ENCODE measurements at regions not wholly inside any gene's neighbourhood (a gene's known extent, or its start where the extent isn't known, plus 50 kb on each side); places are given as distances from the start of the nearest gene placed in this dataset.

DNA sequence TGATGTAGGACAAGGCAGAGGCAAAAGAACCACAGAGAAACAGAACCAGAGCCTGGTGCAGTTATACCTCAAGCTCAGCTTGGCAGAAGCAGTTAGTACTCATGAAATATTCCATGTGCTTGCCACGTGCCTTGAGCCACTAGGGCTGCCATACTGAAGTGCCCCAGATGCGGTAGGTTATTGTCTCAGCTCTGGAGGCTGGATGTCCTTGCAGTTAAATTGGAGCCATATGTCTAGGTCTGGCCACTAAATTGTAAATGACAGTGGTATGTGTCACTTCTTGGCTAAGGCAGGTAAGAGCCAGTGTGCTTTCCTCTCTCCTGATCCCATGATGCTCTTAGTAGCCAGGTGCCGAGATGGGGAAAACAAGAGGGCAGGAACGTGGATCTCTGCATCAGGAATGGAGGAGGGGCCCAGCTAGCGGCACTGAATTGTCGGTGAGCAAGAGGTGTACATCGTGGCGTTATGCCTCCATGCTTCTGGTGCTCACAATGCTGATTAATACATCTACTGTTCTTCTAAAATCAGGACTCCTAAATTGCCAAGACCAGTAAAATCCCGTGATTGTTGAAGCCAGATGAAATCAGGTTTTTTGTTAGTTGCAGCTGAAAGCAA lies 73.5 kb downstream of the PSMG1 start:
- H3K4me3 ChIP-seq (ENCODE audit: low read length), result no peak overlapping the region
- no peak overlapping the region for H2AFZ ChIP-seq (ENCODE audit: low read length)
- DNase-seq (no peak), ATAC-seq (no peak)
- BruUV-seq (replicated peaks), result no TSS peak
- H3K9me3 ChIP-seq (ENCODE audit: low read length), result no peaks in the 10 kb centered on the region
- intact Hi-C loops (cut with micrococcal nuclease), result no loop called here
- H3F3A ChIP-seq (ENCODE audit: low read length, unreplicated experiment), result no peaks in the 10 kb centered on the region
- H3K27me3 ChIP-seq (ENCODE audit: low read length), result no peaks in the 10 kb centered on the region
- H3K79me2 ChIP-seq (ENCODE audit: low read length), result no peaks in the 10 kb centered on the region
- ChIA-PET CTCF (no interaction called here), POLR2A (ENCODE audit: unreplicated experiment) (no interaction called here)
- no peaks in the 10 kb centered on the region for H4K20me1 ChIP-seq (ENCODE audit: low read length)
- H3K9me2 ChIP-seq (replicated peaks; ENCODE audit: low read length), result no peaks in the 10 kb centered on the region
- H3K4me1 ChIP-seq (ENCODE audit: insufficient read depth, low read length), result peaks cover 4% of the 10 kb centered on the region; the same call in 1 of the 2 replicates
- TF ChIP-seq, protein P1, sequence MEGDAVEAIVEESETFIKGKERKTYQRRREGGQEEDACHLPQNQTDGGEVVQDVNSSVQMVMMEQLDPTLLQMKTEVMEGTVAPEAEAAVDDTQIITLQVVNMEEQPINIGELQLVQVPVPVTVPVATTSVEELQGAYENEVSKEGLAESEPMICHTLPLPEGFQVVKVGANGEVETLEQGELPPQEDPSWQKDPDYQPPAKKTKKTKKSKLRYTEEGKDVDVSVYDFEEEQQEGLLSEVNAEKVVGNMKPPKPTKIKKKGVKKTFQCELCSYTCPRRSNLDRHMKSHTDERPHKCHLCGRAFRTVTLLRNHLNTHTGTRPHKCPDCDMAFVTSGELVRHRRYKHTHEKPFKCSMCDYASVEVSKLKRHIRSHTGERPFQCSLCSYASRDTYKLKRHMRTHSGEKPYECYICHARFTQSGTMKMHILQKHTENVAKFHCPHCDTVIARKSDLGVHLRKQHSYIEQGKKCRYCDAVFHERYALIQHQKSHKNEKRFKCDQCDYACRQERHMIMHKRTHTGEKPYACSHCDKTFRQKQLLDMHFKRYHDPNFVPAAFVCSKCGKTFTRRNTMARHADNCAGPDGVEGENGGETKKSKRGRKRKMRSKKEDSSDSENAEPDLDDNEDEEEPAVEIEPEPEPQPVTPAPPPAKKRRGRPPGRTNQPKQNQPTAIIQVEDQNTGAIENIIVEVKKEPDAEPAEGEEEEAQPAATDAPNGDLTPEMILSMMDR (conservative IDR thresholded peaks at IDR 0.05; ENCODE audit: low read depth, low read length), result no peak
- no peak for TF ChIP-seq EZH2 (IDR thresholded peaks at IDR 0.05; ENCODE audit: low read length, unreplicated experiment)
- no peak for TF ChIP-seq EZH2phosphoT487 (IDR thresholded peaks at IDR 0.05; ENCODE audit: borderline replicate concordance, low read length)
- H3K27ac ChIP-seq (ENCODE audit: low read length), result no peak overlapping the region
- no peaks in the 10 kb centered on the region for H3K36me3 ChIP-seq (ENCODE audit: low read depth, low read length)
- H3K9ac ChIP-seq (ENCODE audit: low read length), result no peak overlapping the region
- no peak overlapping the region for H3K4me2 ChIP-seq (ENCODE audit: low read length)

DNA sequence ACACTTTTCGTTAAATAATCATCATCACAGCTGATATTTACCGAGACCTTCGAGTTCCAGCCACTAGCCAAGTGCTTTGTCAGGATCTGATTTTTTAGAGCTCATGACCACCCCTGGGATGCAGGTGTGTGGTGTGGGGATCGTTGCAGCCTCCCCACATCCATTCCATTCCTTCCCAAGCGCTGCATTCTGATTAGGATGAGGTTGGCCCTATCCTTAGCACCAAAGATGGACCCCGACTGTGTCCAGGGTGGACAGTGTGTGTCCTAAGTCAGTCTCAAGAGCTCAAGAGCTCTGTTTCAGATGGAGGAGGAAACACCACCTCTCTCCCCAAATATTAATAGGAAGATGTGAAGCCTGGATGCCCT lies 74.1 kb downstream of the PSMG1 start:
- Histone ChIP-seq H3K9me3 (ENCODE audit: low read length) (no peaks in the 10 kb centered on the region), H2AFZ (ENCODE audit: low read length) (no peak overlapping the region), H3K27ac (ENCODE audit: low read length) (no peak overlapping the region), H3K79me2 (ENCODE audit: low read length) (no peaks in the 10 kb centered on the region), H3K9ac (ENCODE audit: low read length) (no peak overlapping the region), H3K4me3 (ENCODE audit: low read length) (no peak overlapping the region), H3K4me2 (ENCODE audit: low read length) (no peak overlapping the region), H3K4me1 (ENCODE audit: insufficient read depth, low read length) (no peaks in the 10 kb centered on the region), H3K27me3 (ENCODE audit: low read length) (no peaks in the 10 kb centered on the region), H3K9me2 (replicated peaks; ENCODE audit: low read length) (no peaks in the 10 kb centered on the region), H3K36me3 (ENCODE audit: low read depth, low read length) (no peaks in the 10 kb centered on the region), H4K20me1 (ENCODE audit: low read length) (no peaks in the 10 kb centered on the region), H3F3A (ENCODE audit: low read length, unreplicated experiment) (no peaks in the 10 kb centered on the region)
- intact Hi-C loops (cut with micrococcal nuclease), result no loop called here
- TF ChIP-seq EZH2phosphoT487 (IDR thresholded peaks at IDR 0.05; ENCODE audit: borderline replicate concordance, low read length) (no peak), EZH2 (IDR thresholded peaks at IDR 0.05; ENCODE audit: low read length, unreplicated experiment) (no peak)
- TF ChIP-seq, protein P1 (conservative IDR thresholded peaks at IDR 0.05; ENCODE audit: low read depth, low read length), result no peak
- POLR2A ChIA-PET (ENCODE audit: unreplicated experiment), result no interaction called here
- BruUV-seq (replicated peaks), result no TSS peak
- CTCF ChIA-PET, result no interaction called here
- ATAC-seq, result no peak
- DNase-seq, result no peak

DNA sequence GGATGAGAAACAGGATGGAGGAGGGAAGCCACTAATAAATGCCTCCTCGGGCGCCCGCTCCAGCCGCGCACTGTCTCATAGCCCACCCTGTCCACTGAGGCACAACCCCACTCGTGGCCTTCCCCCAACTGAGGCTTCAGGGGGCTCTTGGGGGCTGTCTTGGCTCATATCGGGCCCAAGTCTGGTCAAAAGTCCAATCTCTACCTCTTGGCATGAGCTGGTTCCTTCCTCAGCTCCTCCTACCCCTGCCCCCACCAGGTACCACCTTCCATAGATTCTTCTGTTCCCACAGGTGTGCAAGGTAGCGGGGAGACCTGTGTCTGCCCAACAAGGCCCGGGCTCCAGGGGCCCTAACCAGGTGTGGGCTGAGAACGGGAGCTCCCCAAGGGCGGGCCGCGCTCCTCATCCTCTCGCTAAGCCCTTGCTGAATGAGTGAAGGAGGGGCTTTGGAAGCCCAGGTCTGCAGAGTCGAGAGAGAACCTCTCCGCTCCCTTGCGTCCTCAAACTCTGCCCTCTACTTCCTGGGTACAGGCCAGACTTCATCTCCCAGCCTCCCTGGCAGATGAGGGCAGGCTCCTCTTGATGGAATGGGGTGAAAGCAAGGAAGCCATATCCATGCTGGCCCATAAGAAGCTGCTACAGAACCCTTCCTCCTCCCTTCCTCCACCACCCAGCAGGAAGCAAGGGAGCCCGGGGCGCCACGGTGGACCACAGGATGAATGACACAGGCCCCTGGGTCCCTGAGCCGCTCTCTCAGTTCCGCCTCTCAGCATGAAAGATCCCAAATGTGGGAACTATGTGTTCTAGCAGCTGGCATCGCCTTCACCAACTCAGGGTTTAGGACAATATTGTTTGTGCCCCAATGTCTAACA lies 74.7 kb downstream of the PSMG1 start:
- no peak overlapping the region for H3K4me2 ChIP-seq (ENCODE audit: low read length)
- no peak overlapping the region for H3K27ac ChIP-seq (ENCODE audit: low read length)
- no peaks in the 10 kb centered on the region for H4K20me1 ChIP-seq (ENCODE audit: low read length)
- intact Hi-C loops (cut with micrococcal nuclease), result no loop called here
- H2AFZ ChIP-seq (ENCODE audit: low read length), result no peak overlapping the region
- H3K4me1 ChIP-seq (ENCODE audit: insufficient read depth, low read length), result no peaks in the 10 kb centered on the region
- no peak overlapping the region for H3K9ac ChIP-seq (ENCODE audit: low read length)
- H3K79me2 ChIP-seq (ENCODE audit: low read length), result no peaks in the 10 kb centered on the region
- no peak for ATAC-seq
- TF ChIP-seq EZH2phosphoT487 (IDR thresholded peaks at IDR 0.05; ENCODE audit: borderline replicate concordance, low read length) (no peak), EZH2 (IDR thresholded peaks at IDR 0.05; ENCODE audit: low read length, unreplicated experiment) (no peak)
- TF ChIP-seq, protein P1 (conservative IDR thresholded peaks at IDR 0.05; ENCODE audit: low read depth, low read length), result no peak
- DNase-seq, result no peak
- H3K9me3 ChIP-seq (ENCODE audit: low read length), result no peaks in the 10 kb centered on the region
- H3K27me3 ChIP-seq (ENCODE audit: low read length), result no peaks in the 10 kb centered on the region
- ChIA-PET POLR2A (ENCODE audit: unreplicated experiment) (no interaction called here), CTCF (no interaction called here)
- no peak overlapping the region for H3K4me3 ChIP-seq (ENCODE audit: low read length)
- no peaks in the 10 kb centered on the region for H3K9me2 ChIP-seq (replicated peaks; ENCODE audit: low read length)
- no peaks in the 10 kb centered on the region for H3K36me3 ChIP-seq (ENCODE audit: low read depth, low read length)
- no peaks in the 10 kb centered on the region for H3F3A ChIP-seq (ENCODE audit: low read length, unreplicated experiment)
- BruUV-seq (replicated peaks), result no TSS peak
